22Rv1 (cell line): ENCODE measurements at regions not wholly inside any gene's neighbourhood (a gene's known extent, or its start where the extent isn't known, plus 50 kb on each side); places are given as distances from the start of the nearest gene placed in this dataset.

ENCODE experiments used
- ZFX ChIP-seq: fragments of 450-650 bp; IDR thresholded peaks from 2 replicates; pipeline ENCODE4 v1.6.1; 2017; ENCODE audit warnings: antibody characterized with exemption, borderline replicate concordance
- TF ChIP-seq, protein P1 (sequence below): fragments of 450-650 bp; IDR thresholded peaks from 2 replicates; pipeline ENCODE4 v1.5.1; 2017; ENCODE audit warnings: mild to moderate bottlenecking

DNA sequence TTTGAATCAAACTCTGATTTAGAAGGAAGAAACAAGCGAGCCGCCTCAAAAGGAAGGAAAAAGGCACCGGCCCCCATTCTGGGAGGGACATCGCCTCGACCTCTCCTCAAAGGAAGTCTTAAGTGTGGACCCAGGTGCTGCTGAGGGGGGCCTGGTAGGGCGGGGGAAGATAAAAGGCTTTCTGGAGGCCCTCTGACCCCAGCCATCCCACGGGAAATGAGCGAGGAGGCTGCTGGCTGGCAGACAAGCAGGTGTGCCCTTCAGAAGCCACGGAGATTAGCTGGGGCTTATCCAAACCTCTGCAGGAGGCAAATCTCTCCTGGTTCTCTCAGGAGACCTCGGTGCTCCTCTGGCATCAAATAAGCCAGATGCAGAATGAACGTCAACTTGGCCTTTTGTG, 171.4 kb upstream of the BLID start:
- TF ChIP-seq, protein P1, sequence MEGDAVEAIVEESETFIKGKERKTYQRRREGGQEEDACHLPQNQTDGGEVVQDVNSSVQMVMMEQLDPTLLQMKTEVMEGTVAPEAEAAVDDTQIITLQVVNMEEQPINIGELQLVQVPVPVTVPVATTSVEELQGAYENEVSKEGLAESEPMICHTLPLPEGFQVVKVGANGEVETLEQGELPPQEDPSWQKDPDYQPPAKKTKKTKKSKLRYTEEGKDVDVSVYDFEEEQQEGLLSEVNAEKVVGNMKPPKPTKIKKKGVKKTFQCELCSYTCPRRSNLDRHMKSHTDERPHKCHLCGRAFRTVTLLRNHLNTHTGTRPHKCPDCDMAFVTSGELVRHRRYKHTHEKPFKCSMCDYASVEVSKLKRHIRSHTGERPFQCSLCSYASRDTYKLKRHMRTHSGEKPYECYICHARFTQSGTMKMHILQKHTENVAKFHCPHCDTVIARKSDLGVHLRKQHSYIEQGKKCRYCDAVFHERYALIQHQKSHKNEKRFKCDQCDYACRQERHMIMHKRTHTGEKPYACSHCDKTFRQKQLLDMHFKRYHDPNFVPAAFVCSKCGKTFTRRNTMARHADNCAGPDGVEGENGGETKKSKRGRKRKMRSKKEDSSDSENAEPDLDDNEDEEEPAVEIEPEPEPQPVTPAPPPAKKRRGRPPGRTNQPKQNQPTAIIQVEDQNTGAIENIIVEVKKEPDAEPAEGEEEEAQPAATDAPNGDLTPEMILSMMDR = no peak
- no peak for TF ChIP-seq ZFX
